Putamen (tissue), 1 donor: ENCODE measurements at regions not wholly inside any gene's neighbourhood (a gene's known extent, or its start where the extent isn't known, plus 50 kb on each side); places are given as distances from the start of the nearest gene placed in this dataset.

Experiments used
- DNase-seq: peaks from one replicate; pipeline ENCODE4 v3.0.0-alpha.2; 2016; ENCODE audit warnings: low spot score

DNA sequence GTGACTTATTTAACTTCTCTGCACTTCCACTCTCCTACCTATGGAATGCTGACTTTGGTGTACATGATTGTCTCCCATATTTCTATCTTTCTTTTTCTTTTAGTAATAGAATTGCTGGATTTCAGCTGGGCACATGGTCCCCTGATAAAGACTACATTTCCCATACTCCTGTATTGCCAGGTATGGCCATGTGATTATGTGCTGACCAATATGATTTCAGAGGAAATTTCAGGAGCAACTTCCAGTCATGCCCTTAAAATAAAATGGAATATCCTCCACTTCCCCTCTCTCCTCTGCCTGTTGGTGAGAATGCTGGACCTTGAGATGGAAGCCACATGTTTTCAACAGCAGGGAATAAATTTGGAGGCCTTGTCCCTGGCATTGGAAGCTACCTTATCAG lies 130.7 kb upstream of the IGSF21 start:
- DNase-seq = no peak

DNA sequence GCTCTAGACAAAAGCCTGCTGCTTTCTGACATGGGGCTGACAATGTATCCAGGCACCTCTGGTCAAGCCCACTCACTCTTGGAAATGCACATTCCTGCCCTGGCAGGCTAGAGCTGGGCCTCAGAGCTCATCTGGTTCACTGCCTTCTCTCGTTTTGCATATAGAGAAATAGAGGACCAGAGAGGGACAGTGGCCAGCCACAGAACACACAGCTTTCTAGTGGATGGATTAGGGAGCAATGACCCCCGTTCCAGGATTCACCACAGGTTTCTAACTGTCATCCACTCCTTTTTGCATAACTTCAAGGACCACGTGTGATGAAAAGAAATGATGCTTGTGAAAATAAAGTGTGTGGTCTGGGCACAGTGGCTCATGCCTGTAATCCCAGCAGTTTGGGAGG lies 129.6 kb upstream of the IGSF21 start:
- DNase-seq = no peak

DNA sequence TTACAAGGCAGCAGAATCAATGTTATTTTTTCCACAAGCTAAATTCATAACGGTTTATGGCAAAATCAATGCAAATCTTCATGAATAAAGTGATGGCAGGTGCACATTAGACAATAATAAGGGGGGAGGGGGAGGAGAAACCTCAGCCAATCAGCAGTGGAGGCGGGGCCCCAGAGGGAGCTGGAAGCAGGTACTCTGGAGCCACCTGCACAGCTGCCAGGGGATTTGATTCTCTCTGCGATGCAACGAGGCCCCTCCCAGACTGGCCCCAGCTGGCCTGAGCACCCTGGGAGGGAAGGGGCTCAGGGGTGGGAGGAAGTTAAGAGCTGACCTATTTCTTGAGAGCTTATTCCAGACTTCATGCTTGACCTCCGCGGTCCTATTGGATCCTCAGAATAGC lies 127.8 kb upstream of the IGSF21 start:
- DNase-seq = no peak

DNA sequence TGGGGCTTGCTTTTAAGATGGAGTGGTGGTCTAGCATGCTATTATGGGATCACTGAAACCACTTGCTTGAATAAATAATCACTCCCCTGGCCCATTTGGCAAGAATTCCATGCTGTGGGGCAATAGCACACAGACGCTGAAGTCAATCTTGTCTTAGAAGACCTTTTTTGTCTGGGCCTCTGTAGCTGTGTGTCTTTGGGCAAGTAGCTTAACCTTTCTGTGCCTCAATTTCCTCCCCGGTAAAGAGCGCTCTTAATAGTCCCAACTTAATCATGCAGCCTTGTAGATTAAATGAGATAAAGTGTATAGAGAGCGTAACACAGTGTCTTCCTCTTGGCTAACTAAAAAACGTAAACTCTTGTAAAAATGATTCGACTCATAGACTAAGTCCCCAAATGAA lies 125.4 kb upstream of the IGSF21 start:
- no peak for DNase-seq

DNA sequence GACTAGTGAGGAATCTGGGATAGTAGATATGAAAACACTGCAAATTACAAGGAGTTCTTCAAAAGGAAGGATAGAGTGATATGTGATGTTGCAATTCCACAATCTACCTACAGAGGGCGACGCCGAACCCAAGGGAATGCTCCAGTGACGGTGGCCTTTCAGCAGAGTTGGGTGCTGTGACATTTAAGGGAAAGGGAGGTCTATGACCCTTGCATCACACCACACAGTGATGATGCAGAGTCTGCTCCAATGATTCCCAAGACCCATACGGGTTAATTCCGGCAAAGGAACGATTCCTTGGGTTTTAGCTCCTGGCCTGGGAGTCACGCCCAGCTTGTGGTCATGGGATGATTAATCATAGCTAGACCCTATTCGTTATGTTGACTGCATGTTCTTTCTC lies 123.0 kb upstream of the IGSF21 start:
- no peak for DNase-seq

DNA sequence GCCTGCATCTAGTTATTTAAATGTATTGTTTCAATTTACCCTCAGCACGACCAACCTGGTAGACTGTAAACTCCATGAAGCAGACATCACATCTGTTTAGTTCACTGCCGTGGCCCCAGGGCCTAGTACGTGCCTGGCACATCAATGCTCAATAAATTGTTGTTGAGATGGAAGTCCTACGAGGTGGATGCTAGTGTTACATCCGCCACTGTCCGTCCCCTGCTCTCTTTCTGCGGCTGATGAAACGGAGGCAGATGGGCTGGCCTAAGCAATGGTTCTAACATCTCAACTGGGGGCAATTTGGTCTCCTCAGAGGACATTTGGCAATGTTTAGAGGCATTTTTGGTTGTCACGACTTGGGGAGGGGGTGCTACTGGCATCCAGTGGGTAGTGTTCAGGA lies 121.4 kb upstream of the IGSF21 start:
- no peak for DNase-seq

DNA sequence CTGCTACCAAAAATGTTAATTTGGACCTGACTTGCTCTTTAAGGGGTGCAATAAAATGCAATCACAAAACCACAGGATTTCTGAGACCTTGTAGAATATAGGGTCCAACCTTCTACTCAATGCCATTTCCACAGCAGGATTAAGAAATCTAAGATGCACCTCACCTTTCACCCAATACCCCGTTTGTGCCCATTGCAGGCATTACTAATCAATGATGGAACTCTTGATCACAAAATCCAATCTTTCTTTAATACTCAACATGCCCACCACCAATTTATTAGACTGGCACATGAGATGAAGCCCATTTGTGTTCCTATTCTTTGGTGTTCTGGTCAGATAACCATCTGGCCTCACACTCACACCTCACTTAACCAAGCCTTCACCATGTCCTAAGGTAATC lies 117.2 kb upstream of the IGSF21 start:
- no peak for DNase-seq

DNA sequence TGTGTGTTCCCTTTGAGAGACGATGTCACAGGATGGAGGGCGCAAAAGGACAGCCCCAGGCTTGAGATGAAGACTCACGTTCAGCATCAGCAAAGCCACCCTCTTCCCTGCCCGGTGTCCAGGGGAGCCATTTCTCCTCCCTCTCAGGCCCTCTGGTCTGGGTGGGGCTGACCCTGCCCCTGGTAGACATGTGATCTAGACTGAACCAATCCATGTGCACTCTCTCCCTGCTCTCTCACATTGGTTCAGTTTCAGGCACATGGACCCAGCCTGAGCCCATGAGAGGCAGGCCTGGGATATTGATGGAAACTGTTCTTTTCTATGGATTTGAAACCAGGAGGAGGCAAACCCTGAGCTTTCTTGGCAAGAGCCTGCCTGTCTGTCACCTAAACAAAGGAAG lies 115.6 kb upstream of the IGSF21 start:
- DNase-seq = no peak

DNA sequence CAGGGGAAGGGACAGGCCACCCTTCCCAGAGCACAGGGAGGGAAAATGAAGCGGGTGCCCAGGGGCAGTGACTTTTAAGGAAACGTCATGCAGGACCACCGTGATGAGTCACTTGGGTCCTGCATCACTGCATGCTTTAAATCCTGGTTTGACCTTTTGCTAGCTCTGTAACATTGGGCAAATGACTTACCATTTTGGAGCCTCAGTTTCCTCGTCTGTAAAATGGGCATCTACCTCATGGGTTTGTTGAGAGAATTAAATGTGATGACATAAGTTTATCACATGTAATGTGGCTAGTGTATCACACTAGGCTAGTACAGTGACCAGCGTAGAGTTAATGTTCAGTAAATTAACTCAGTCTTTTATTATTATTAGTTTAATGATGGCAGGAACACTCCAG lies 114.8 kb upstream of the IGSF21 start:
- no peak for DNase-seq

DNA sequence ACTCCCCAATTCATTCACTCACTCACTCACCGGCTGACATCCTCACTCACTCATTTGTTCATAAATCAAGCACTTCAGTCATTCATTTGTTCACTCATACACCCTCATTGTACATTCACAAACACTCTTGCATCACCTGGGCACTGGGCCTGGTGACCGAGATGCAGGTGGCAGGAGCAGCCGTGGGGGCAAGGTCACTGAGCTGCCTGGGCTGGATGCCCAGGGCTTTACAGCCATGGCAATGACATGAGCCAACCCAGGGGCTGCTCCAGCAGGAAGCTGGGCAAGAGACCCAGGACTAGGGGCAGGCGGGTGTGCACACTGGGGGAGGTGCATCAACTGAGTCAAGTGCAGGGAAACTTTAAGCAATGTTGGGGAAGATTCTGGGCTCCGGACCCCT lies 113.6 kb upstream of the IGSF21 start:
- no peak for DNase-seq

DNA sequence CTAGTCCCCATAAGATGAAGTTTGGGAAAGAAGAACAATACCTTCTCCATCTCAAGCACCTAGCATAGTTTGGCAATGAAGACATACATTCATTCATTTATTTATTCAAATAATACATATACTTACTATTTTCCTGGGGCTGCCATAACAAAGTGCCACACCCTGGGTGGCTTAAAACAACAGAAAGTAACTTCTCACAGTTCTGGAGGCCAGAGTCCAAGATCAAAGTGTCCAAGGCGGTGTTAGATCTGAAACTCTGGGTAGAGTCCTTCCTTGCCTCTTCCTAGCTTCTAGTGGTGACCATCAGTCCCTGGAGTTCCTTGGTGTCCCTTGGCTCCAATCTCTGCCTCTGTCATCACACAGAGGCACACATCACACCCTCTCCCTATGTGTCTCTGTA lies 112.1 kb upstream of the IGSF21 start:
- DNase-seq = no peak

DNA sequence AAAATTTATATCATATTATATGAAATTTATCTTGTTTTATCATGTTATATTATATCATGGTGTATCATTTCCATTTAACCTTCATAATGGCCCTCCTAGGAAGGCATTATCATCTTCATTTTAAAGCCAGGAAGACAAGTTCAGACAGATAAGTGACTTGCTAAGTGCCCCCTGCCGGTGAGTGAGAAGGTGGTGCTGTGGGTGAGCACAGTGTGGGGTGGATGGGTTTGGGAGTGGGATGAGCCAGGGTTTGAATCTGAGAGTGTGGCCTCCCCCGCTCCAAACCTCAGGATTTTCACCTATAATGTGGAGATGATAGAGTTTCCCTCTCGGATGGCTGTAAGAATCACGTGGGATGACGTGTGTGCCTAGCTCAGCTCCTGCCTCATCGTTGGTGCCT lies 108.7 kb upstream of the IGSF21 start:
- no peak for DNase-seq

DNA sequence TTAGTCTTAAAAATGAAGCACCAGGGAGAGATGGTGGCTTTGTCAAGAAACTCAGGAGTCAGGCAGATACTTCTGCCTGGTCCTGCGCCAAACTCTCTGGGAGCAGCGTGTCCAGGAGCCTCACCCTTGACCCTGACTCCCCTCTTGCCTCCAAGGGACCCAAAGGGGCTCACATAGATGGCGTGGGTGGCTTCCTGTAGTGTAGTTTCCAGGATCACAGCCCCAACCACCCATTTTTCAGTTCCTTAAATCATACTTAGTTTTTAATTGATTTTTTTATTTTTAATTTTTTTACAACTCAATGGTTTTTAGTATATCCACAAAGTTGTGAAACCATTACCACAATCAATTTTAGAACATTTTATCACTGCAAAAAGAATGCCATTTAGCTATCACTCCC lies 107.7 kb upstream of the IGSF21 start:
- DNase-seq = no peak

DNA sequence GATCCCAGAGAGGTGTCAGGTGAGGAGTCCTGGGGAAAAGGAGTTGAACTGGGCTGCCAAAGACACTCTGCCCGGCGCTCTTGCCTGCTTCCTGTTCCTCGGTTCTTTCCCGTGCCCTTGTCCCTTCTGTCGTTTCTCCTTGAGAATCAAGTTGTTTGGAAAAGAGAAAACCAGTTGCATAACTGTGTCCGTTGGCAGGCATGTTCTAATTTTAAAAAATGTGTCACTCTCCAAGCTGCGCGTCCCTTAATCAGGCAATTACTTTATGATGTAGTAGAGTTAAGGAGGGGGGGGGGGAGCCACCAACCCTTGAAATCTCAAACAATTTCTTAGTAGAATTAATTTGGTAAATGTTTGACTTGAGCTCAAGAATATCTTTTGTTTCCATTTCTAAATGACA lies 105.9 kb upstream of the IGSF21 start:
- DNase-seq = no peak

DNA sequence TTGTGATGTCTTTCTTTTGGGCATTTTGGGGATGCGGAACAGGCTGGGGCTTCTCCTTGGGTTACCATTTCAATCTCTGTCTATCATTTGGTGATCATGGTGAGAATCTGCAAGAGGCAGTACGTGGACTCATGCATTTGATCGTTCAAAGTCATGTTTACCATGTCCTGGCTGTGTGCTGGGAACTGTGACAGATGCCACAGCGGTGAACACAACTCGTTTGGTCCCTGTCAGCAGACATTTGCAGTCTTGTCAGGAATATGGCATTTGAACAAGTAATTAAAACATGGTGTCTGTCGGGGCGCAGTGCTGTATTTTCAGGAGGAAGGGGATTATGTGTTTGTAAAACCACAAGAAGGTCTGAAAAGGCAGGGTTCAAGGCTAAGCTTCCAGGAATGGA lies 103.3 kb upstream of the IGSF21 start:
- no peak for DNase-seq

DNA sequence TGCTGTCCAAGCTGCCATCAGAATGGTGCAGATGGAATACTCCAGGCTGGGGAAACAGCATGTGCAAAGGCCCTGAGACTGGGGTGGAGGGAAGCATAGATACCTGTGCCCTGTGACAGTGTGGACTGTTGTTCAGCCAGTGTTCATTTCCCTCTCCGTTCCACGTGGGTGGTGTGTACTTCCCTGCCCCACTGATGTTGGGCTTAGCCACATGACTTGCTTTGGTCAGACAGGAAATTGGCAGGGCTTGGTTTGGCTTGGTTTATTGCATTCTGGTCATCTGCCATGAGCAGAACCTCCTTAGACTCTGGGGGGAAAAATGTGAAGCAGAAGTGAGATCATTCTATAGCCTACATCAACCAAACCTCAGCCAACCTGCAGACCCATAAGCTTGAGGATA lies 102.4 kb upstream of the IGSF21 start:
- DNase-seq = no peak

DNA sequence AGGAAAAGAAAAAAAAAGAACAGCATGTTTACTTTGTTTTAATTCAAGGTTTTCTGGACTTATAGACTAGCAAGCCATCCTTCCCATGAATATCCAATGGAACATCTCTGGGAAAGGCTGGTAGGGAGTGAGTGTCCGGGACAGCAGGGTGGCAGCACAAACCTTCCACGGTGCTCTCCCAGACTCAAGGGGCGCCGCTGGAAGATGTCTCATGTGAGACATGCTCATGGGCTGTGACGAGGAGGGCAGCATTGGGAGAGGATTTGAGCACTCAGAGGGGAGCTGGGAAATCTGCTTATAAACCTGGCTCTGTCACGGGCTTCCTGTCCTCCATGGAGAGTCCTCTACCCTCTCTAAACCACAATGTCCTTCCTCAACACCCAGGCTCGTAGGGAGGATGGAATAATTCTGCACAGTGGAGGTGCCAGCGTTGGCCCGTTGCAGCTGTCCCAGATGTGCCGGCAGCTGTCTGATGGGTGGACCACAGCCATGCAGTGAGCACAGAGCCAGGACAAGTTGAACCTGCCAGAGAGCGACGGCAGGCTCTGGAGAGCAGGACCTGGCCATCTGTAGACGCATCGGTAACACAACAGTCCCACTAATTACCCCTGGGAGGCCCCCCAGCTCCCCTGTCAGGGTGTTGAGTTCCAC lies 100.1 kb upstream of the IGSF21 start:
- DNase-seq = no peak

DNA sequence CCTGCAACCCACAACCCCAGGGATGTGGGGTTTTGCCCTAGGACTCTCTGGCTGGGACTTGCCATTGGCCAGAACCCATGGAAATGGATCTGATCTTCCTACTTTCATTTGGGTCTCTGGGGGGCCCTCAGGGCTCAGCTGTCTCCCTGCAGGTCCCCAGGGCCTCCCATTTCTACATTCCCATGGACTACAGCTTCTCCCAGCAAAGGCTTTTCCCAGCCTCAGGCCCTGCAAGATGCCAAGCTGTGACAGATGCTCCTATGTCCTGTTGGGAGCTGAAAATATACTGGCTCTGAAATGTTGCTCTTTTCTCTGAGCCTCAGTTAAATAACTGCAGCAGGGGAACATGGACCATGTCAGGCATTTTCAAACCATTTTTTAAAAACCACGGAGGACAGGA lies 99.5 kb upstream of the IGSF21 start:
- no peak for DNase-seq

DNA sequence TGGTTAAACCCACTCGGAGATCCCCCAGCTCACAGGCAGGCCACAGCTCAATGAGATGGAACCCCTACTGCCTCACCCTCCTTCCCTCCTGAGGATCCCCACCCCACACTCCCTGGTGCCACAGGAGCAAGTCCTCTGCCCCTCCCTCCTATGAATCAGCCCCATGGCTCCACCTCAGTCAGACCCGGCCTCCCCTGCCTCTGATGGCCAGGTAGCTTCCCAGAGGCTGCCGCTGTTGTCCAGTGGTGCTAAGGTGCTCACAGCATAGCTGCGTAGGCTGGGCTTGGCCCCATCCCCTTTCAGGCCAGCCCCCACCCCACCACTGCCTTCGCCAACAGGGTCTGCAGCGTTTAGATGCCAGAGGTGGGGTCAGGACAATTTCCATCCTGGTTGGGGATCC lies 98.5 kb upstream of the IGSF21 start:
- no peak for DNase-seq

DNA sequence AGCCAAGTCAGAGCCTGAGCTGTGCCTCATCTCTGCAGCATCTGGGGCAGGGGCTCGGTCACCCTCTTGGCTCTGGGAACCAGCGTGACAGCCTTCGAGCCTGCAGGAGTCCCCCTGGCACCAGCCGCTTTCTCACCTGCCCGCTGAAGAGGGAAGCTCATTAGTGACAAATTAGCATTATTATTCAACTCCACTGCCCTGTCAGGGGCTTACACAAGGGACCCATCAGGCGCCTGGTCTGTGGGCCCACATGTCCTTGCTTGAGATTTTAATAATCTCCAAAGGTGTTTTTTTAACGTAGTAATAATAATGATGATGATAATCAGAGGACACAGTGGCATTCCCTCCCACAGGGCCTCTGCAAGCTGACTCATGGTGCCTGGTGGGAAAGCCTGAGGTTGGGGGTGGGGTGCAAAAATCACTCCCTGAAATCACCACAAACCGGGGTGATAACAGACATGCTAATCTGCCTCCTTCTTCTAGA lies 98.1 kb upstream of the IGSF21 start:
- DNase-seq = no peak

DNA sequence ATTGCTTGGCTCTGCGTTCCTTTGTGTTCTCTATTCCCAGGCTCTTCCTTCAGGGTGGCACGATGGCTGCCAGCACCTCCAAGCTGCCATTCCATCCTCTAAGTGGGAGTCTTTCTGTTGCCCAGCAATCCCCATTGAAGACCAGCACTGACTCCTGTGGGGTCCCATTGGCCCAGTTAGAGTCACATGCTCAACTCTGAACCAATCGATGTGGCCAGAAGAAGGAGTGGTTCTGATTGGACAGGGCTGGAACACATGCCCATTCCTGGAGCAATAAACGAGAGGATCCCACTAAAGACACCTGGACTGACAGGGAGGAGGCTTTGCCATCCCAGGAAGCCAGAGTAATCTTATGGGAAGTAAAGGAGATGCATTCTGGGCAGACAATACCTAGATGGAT lies 97.2 kb upstream of the IGSF21 start:
- no peak for DNase-seq

DNA sequence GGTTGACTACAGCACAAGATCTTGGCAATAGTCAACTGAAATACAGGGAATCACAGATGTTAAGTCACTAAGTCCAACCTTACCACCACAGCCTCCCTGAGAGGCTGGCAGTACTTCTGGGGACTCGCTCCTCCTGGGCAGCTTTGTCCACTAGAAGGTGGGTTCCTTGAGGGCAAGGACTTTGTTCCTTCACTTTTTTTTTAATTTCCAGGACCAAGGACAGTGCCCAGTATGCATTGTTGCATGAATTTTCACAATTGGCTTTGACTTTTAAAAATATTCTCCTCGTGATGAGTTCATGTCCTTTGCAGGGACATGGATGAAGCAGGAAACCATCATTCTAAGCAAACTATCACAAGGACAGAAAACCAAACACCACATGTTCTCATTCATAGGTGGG lies 96.7 kb upstream of the IGSF21 start:
- DNase-seq = no peak

DNA sequence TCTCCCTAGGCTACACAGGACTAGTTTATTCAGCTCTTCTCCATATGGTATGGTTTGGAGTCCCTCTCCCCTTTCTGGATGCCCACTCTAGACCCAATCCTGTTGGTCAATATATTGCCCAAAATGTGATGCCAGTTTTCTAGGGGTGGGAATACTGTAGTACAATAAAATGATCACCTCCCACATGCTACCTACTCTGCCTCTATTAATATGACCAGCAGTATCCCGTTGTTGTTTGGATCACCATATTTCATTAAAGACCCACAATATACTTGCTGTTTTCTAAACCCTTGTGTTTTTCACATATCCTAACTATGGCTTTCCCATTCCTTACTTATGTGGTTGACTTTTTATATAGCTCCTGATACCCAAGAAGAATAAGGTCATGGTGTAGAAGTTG lies 95.9 kb upstream of the IGSF21 start:
- no peak for DNase-seq

DNA sequence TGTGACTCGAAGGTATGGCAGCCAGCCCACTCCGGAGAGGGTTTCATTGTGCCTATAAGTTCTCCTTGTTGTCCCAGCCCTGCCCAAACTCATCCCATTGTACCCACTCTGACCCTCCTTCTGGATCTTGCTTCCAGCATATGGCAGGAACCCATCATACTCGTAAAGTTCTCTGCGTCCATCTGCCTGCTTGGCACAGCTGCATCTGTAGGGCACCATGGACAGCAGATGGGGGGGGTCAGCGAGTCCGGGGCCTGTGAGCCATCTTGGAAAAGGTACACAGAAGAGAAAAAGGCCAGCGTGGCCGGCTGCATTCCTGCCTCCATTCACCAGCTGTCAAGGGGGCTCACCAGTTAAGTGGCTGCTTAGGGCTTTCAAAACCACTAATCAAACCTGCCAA lies 94.9 kb upstream of the IGSF21 start:
- DNase-seq = no peak

DNA sequence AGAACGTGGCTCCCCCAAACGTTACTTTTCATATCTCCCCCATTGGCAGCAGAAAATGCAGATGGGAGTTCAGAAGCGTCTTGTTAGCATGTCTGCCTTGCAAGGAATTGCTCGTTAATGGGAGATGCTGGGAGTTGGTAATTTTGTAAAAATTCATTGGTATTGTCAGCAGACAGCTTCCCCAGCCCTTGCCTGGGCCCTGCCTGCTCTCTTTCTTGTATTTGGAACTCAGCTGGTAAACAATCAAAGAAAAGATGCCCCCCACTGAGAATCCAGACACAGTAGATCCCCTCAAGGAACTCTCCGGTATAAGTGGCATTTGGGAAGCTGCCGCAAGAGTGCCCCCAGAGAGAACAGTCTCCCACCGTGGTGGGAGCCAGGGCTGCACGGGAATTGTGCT lies 94.4 kb upstream of the IGSF21 start:
- DNase-seq = no peak
